HCT116 (cell line): ENCODE measurements at regions not wholly inside any gene's neighbourhood (a gene's known extent, or its start where the extent isn't known, plus 50 kb on each side); places are given as distances from the start of the nearest gene placed in this dataset.

Experiments
- ATAC-seq: fragments of 200-7000 bp; cut with Tn5 transposase; 2 replicates; pipeline ENCODE4 v1.9.1; 2020; ENCODE audit warnings: mild to moderate bottlenecking, moderate library complexity
- BruUV-seq: library from RNA; stranded (reverse); fragments of 400-500 nt; replicated peaks from 2 replicates; lab custom pipeline; 2021; lab: Mats Ljungman, UMichigan
- CTCF ChIA-PET: fragments of 300-600 bp; sonication (Branson Sonifier 250); formaldehyde crosslinking; loops from one replicate; lab custom pipeline; 2021; ENCODE audit warnings: antibody characterized with exemption; lab: Charles Lee
- POLR2A ChIA-PET: fragments of 300-600, 350-600 bp; sonication (Branson Sonifier 250); formaldehyde crosslinking; loops from one replicate; lab custom pipeline; 2021; ENCODE audit warnings: antibody characterized with exemption; lab: Charles Lee
- RAD21 ChIA-PET, 2 experiments: fragments of 300-600 bp; sonication (Branson Sonifier 250); formaldehyde crosslinking; loops; one replicate each; lab custom pipeline; 2023; ENCODE audit warnings: low total read pairs in 2 of 2; ENCODE audit not compliant: uncharacterized antibody in 2 of 2, unreplicated experiment in 2 of 2, low non-redundant PET in 1 of 2; lab: Charles Lee
- DNase-seq: peaks from one replicate; pipeline ENCODE4 v3.0.0-alpha.2; 2010; ENCODE audit warnings: low read depth, low spot score
- H2AFZ ChIP-seq: fragments of 200-600 bp; shearing (Covaris generic), sonication (generic); 2 replicates; pipeline ENCODE4 v1.6.1; 2017; ENCODE audit warnings: low read depth, mixed run types, mixed read lengths, antibody characterized with exemption, low read length; ENCODE audit not compliant: poor library complexity, severe bottlenecking
- H3K27ac ChIP-seq: 2 replicates; pipeline ENCODE4 v1.5.1; 2012; ENCODE audit warnings: low read depth, low read length
- H3K27me3 ChIP-seq: fragments of 200-600 bp; sonication (generic); 2 replicates; pipeline ENCODE4 v1.6.1; 2016; ENCODE audit warnings: mixed run types, low read length, mixed read lengths; ENCODE audit not compliant: insufficient read depth
- H3K36me3 ChIP-seq, 2 experiments: fragments of 200-500 bp in 1 of 2; fragments of 200-600 bp in 1 of 2; sonication (Bioruptor generic) in 1 of 2; sonication (generic) in 1 of 2; 2 replicates each; pipeline versions ENCODE4 v1.5.1 to v1.6.1; 2014 to 2016; ENCODE audit warnings: low read length in 2 of 2, inconsistent platforms in 1 of 2, mixed read lengths in 1 of 2, mixed run types in 1 of 2; ENCODE audit not compliant: insufficient read depth in 2 of 2, control insufficient read depth in 1 of 2
- H3K4me1 ChIP-seq, 2 experiments: fragments of 200-600 bp in 1 of 2; sonication (generic) in 1 of 2; 2 replicates each; pipeline versions ENCODE4 v1.5.1 to v1.6.1; 2012 to 2017; ENCODE audit warnings: low read length in 2 of 2, inconsistent platforms in 1 of 2, mild to moderate bottlenecking in 1 of 2, mixed read lengths in 1 of 2, mixed run types in 1 of 2, moderate library complexity in 1 of 2; ENCODE audit not compliant: insufficient read depth in 2 of 2, control insufficient read depth in 1 of 2
- H3K4me2 ChIP-seq: fragments of 200-600 bp; sonication (generic); 2 replicates; pipeline ENCODE4 v1.6.1; 2017; ENCODE audit warnings: mixed run types, low read length, mixed read lengths
- H3K4me3 ChIP-seq, 2 experiments: fragments of 200-600 bp in 1 of 2; sonication (generic) in 1 of 2; replicated peaks in 1 of 2; 2 replicates each; pipeline ENCODE4 v1.5.1; 2011 to 2016; ENCODE audit warnings: low read length in 2 of 2, control low read depth in 1 of 2, low read depth in 1 of 2, mild to moderate bottlenecking in 1 of 2, mixed read lengths in 1 of 2, mixed run types in 1 of 2
- H3K79me2 ChIP-seq: fragments of 200-600 bp; sonication (generic); 2 replicates; pipeline ENCODE4 v1.6.1; 2017; ENCODE audit warnings: mild to moderate bottlenecking, mixed run types, low read length, moderate library complexity, mixed read lengths; ENCODE audit not compliant: insufficient read depth
- H3K9ac ChIP-seq: fragments of 200-600 bp; sonication (generic); 2 replicates; pipeline ENCODE4 v1.6.1; 2016; ENCODE audit warnings: low read length, mixed read lengths
- H3K9me2 ChIP-seq: fragments of 200-600 bp; sonication (generic), shearing (Covaris generic); 2 replicates; pipeline ENCODE4 v1.6.1; 2017; ENCODE audit warnings: mixed run types, mild to moderate bottlenecking, moderate library complexity; ENCODE audit not compliant: insufficient read depth
- H3K9me3 ChIP-seq, 2 experiments: fragments of 200-500 bp in 1 of 2; fragments of 200-600 bp in 1 of 2; sonication (Bioruptor generic) in 1 of 2; sonication (generic) in 1 of 2; 2 replicates each; pipeline ENCODE4 v1.6.1; 2014 to 2017; ENCODE audit warnings: low read length in 2 of 2, mixed read lengths in 2 of 2, inconsistent platforms in 1 of 2, low read depth in 1 of 2, mild to moderate bottlenecking in 1 of 2, mixed run types in 1 of 2, moderate library complexity in 1 of 2; ENCODE audit not compliant: control insufficient read depth in 1 of 2, insufficient read depth in 1 of 2
- H4K20me1 ChIP-seq: fragments of 200-600 bp; sonication (generic), shearing (Covaris generic); 2 replicates; pipeline ENCODE4 v1.6.1; 2017; ENCODE audit warnings: mixed run types, mild to moderate bottlenecking, moderate library complexity; ENCODE audit not compliant: insufficient read depth
- ATF3 ChIP-seq: IDR thresholded peaks from 2 replicates; pipeline ENCODE4 v1.6.1; 2012
- CEBPB ChIP-seq: IDR thresholded peaks from 2 replicates; pipeline ENCODE4 v1.6.1; 2012; ENCODE audit warnings: low read depth
- CTCF ChIP-seq, 3 experiments: fragments of 200-600 bp in 1 of 3; sonication (generic) in 1 of 3; IDR thresholded peaks in 2 of 3; conservative IDR thresholded peaks in 1 of 3; 2 replicates each; pipeline ENCODE4 v1.5.1; 2012 to 2017; ENCODE audit warnings: low read depth in 2 of 3, low read length in 2 of 3, antibody characterized with exemption in 1 of 3, borderline replicate concordance in 1 of 3, control low read depth in 1 of 3, mild to moderate bottlenecking in 1 of 3, mixed read lengths in 1 of 3, mixed run types in 1 of 3, moderate library complexity in 1 of 3; ENCODE audit not compliant: insufficient read depth in 1 of 3
- EGR1 ChIP-seq: IDR thresholded peaks from 2 replicates; pipeline ENCODE4 v1.6.1; 2012; ENCODE audit warnings: low read depth
- EZH2phosphoT487 ChIP-seq: fragments of 200-600 bp; IDR thresholded peaks from 2 replicates; pipeline ENCODE4 v1.6.1; 2018; ENCODE audit warnings: antibody characterized with exemption, borderline replicate concordance
- FOSL1 ChIP-seq: IDR thresholded peaks from 2 replicates; pipeline ENCODE4 v1.6.1; 2012; ENCODE audit warnings: low read depth
- JUND ChIP-seq: IDR thresholded peaks from 2 replicates; pipeline ENCODE4 v1.6.1; 2012
- MAX ChIP-seq: IDR thresholded peaks from 2 replicates; pipeline ENCODE4 v1.6.1; 2012
- POLR2AphosphoS5 ChIP-seq: IDR thresholded peaks from 2 replicates; pipeline ENCODE4 v1.6.1; 2011; ENCODE audit warnings: mild to moderate bottlenecking, low read depth, low read length, moderate library complexity
- SRF ChIP-seq: IDR thresholded peaks from 2 replicates; pipeline ENCODE4 v1.6.1; 2012; ENCODE audit warnings: low read depth
- TCF7L2 ChIP-seq: IDR thresholded peaks from 2 replicates; pipeline ENCODE4 v1.7.0; 2011; ENCODE audit warnings: borderline replicate concordance, inconsistent platforms; ENCODE audit not compliant: insufficient read depth, insufficient read length; ENCODE audit errors: extremely low read depth
- YY1 ChIP-seq: IDR thresholded peaks from 2 replicates; pipeline ENCODE4 v1.6.1; 2011; ENCODE audit warnings: low read length, low read depth, moderate library complexity, mild to moderate bottlenecking; ENCODE audit not compliant: insufficient replicate concordance; ENCODE audit errors: extremely low read depth
- ZFX ChIP-seq: fragments of 450-650 bp; IDR thresholded peaks from 2 replicates; pipeline ENCODE4 v1.6.1; 2017
- intact Hi-C: fragments of 100-400 bp; cut with micrococcal nuclease; formaldehyde crosslinking; loops from 2 replicates; pipeline ENCODE4 v1.10.0; 2022

- H2AFZ ChIP-seq, result no peak overlapping the region
- no peak overlapping the region for H3K4me2 ChIP-seq
- ATAC-seq, result no peak
- H3K27me3 ChIP-seq, result no peaks in the 10 kb centered on the region
- H3K36me3 ChIP-seq, result no peaks in the 10 kb centered on the region
- H3K9me3 ChIP-seq, result peaks cover 0 to 5% of the 10 kb centered on the region in 2 experiments; a peak in 2 of 4 replicates
- no peaks in the 10 kb centered on the region for H3K9me2 ChIP-seq
- intact Hi-C loops, result no loop called here
- H3K4me3 ChIP-seq, result no peak overlapping the region
- no peak overlapping the region for H3K27ac ChIP-seq
- DNase-seq, result no peak
- no peaks in the 10 kb centered on the region for H3K79me2 ChIP-seq
- TF ChIP-seq CTCF (IDR thresholded peaks at IDR 0.05 in 2 of 3, conservative IDR thresholded peaks at IDR 0.05 in 1 of 3; ENCODE audit: borderline replicate concordance in 1 of 3, insufficient read depth in 1 of 3, low read depth in 2 of 3, low read length in 2 of 3) (no peak), SRF (no peak), EZH2phosphoT487 (no peak), TCF7L2 (no peak)
- no peaks in the 10 kb centered on the region for H3K4me1 ChIP-seq
- BruUV-seq, result no TSS peak
- ChIA-PET RAD21 (no interaction called here), CTCF (no interaction called here), POLR2A (no interaction called here)
- H3K9ac ChIP-seq, result no peak overlapping the region
- H4K20me1 ChIP-seq, result no peaks in the 10 kb centered on the region
Observed at GRCh38 chr2:34001557-34001956, 402.5 kb upstream of the FAM98A start.

GRCh38 chr2:33984131-33984530, 385.0 kb upstream of the FAM98A start:
- POLR2A ChIA-PET, result no interaction called here
- BruUV-seq, result no TSS peak
- intact Hi-C loops, result no loop called here

More at GRCh38 chr2:33984131-33984530, 385.0 kb upstream of the FAM98A start:
- Histone ChIP-seq H3K9me2 (no peaks in the 10 kb centered on the region), H3K27ac (no peak overlapping the region), H3K4me2 (no peak overlapping the region), H3K27me3 (no peaks in the 10 kb centered on the region)
- ATAC-seq, result no peak
- TF ChIP-seq ZFX (no peak), FOSL1 (no peak), MAX (no peak), POLR2AphosphoS5 (no peak), SRF (no peak), EZH2phosphoT487 (no peak), ATF3 (no peak), CEBPB (no peak), EGR1 (no peak), YY1 (no peak), JUND (no peak)
- TF ChIP-seq, all 23 proteins: peak for 0
- Histone ChIP-seq H2AFZ (no peak overlapping the region), H3K9me3 (no peaks in the 10 kb centered on the region; a peak in 1 of 4 replicates), H3K36me3 (no peaks in the 10 kb centered on the region), H3K4me3 (no peak overlapping the region), H3K79me2 (no peaks in the 10 kb centered on the region), H3K4me1 (no peaks in the 10 kb centered on the region), H3K9ac (no peak overlapping the region), H4K20me1 (no peaks in the 10 kb centered on the region)
- ChIA-PET RAD21 (no interaction called here), CTCF (no interaction called here)
- no peak for DNase-seq
